Mesothelial cell of epicardium (in vitro differentiated cells): ENCODE measurements at regions not wholly inside any gene's neighbourhood (a gene's known extent, or its start where the extent isn't known, plus 50 kb on each side); places are given as distances from the start of the nearest gene placed in this dataset.

ENCODE experiments used
- DNase-seq, 2 experiments: peaks; one replicate each; pipeline ENCODE4 v3.0.0; 2021; ENCODE audit warnings: low spot score in 2 of 2; ENCODE audit not compliant: unreplicated experiment in 2 of 2
- H3K27ac Mint-ChIP-seq: 2 replicates; pipeline ENCODE4 v1.8.0; 2021; ENCODE audit warnings: mixed read lengths
- H3K27me3 Mint-ChIP-seq: 2 replicates; pipeline ENCODE4 v1.8.0; 2021; ENCODE audit warnings: low read depth, mixed read lengths
- H3K36me3 Mint-ChIP-seq: 2 replicates; pipeline ENCODE4 v1.8.0; 2021; ENCODE audit warnings: mixed read lengths
- H3K4me1 Mint-ChIP-seq: 2 replicates; pipeline ENCODE4 v1.8.0; 2021; ENCODE audit warnings: mixed read lengths
- H3K4me3 Mint-ChIP-seq: 2 replicates; pipeline ENCODE4 v1.8.0; 2021; ENCODE audit warnings: mild to moderate bottlenecking, moderate library complexity, mixed read lengths
- H3K9me3 Mint-ChIP-seq: 2 replicates; pipeline ENCODE4 v1.8.0; 2021; ENCODE audit warnings: mixed read lengths
- TF ChIP-seq, protein P1 (sequence below): fragments of 200-600 bp; sonication (generic); IDR thresholded peaks from one replicate; pipeline ENCODE4 v1.5.0; 2021; ENCODE audit warnings: antibody characterized with exemption; ENCODE audit not compliant: unreplicated experiment

DNA sequence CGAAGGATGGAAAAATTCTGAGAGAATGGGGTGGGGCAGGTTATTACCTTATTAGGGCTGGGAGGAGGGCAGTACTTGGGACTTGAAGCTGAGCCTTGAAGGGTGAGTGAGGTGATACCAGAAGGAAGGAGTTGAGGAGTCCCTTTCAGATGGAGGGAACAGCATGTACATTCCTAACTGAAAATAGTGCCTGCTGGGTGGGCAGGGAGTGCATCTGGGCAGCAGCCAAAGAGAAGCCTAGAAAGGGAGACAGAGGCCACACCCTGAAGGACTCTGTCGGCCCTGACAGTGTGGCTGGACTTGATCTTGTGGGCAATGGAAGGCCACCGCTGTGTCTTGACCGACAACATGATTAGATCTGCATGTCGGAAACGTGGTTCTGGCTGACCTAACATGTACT lies 147.6 kb downstream of the NDUFA12 start:
- no peak overlapping the region for H3K27ac Mint-ChIP-seq
- TF ChIP-seq, protein P1, sequence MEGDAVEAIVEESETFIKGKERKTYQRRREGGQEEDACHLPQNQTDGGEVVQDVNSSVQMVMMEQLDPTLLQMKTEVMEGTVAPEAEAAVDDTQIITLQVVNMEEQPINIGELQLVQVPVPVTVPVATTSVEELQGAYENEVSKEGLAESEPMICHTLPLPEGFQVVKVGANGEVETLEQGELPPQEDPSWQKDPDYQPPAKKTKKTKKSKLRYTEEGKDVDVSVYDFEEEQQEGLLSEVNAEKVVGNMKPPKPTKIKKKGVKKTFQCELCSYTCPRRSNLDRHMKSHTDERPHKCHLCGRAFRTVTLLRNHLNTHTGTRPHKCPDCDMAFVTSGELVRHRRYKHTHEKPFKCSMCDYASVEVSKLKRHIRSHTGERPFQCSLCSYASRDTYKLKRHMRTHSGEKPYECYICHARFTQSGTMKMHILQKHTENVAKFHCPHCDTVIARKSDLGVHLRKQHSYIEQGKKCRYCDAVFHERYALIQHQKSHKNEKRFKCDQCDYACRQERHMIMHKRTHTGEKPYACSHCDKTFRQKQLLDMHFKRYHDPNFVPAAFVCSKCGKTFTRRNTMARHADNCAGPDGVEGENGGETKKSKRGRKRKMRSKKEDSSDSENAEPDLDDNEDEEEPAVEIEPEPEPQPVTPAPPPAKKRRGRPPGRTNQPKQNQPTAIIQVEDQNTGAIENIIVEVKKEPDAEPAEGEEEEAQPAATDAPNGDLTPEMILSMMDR, result no peak
- H3K4me3 Mint-ChIP-seq, result no peak overlapping the region
- DNase-seq, result no peak
- no peaks in the 10 kb centered on the region for H3K4me1 Mint-ChIP-seq
- H3K27me3 Mint-ChIP-seq, result peaks cover 30% of the 10 kb centered on the region
- H3K36me3 Mint-ChIP-seq, result no peaks in the 10 kb centered on the region
- no peaks in the 10 kb centered on the region for H3K9me3 Mint-ChIP-seq

DNA sequence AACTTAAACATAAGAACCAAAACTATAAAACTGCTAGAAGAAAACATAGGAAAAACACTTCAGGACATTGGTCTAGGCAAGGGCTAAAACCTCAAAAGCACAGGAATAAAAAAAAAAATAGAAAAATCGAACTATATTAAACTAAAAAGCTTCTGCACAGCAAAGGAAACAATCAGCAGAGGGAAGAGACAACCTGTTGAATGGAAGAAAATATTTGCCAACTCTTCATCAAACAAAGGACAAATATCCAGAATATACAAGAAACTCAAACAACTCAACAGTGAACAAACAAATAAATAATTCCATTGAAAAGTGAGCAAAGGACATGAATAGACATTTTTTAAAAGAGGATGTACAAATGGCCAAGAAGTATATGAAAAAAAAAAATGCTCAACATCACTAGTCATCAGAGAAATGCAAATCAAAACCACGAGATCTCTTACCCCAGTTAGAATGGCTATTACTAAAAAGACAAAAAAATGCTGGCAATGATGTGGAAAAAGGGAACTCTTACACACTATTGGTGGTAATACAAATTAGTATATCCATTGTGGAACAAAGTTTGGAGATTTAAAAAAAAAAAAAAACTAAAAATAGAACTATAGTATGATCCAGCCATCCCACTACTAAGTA lies 152.0 kb downstream of the NDUFA12 start:
- no peak for DNase-seq
- Mint-ChIP-seq H3K4me1 (no peaks in the 10 kb centered on the region), H3K9me3 (no peaks in the 10 kb centered on the region), H3K4me3 (no peak overlapping the region), H3K27me3 (peaks cover 27% of the 10 kb centered on the region), H3K27ac (no peak overlapping the region), H3K36me3 (no peaks in the 10 kb centered on the region)
- TF ChIP-seq, protein P1, result no peak

DNA sequence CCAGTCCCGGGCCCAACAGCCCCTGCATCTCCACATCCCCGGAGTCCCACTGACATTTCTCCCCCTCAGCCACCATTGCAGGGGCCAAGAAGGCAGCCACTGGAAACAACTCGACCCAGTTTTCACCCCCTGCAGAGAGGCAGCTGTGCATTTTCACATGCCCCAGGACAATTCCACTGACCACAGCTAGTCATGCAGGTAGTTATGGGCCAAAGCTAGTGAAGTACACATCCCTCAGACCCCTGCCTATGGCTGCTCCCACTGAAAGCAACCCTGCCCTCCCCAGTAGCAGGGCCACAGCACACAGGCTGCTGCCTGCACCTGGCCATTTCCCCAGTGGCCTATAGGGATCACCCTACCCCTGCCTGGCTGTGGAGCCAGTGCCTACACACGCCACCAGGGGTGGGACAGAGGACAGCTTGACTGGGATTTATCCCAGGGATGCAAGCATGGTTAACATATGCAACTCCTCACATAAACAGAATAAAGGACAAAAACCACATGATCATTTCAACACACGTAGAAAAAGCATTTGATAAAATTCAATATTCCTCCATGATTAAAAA lies 154.0 kb downstream of the NDUFA12 start:
- no peaks in the 10 kb centered on the region for H3K36me3 Mint-ChIP-seq
- TF ChIP-seq, protein P1, result no peak
- DNase-seq, result no peak
- H3K9me3 Mint-ChIP-seq, result no peaks in the 10 kb centered on the region
- no peak overlapping the region for H3K27ac Mint-ChIP-seq
- no peak overlapping the region for H3K4me3 Mint-ChIP-seq
- H3K27me3 Mint-ChIP-seq, result peaks cover 24% of the 10 kb centered on the region
- H3K4me1 Mint-ChIP-seq, result no peaks in the 10 kb centered on the region

DNA sequence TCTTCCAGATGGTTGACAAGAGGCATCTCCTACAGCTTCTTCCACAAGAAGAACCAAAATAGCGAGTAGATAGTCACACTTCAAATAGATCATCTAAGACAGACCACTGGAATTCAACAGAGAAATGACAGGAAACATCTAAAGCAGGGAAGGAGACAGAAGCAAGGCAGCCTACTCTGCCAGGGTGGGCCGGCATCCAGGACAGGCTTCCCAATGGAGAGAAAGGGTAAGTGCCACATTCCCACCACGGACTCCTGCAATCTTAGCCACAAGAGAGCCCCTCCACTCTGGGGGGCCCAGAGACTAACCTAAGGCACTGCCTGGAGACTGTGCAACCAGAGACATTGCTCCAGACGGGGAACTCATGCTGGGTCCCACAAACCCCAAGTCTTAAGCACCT lies 154.5 kb downstream of the NDUFA12 start:
- TF ChIP-seq, protein P1, result no peak
- no peaks in the 10 kb centered on the region for H3K4me1 Mint-ChIP-seq
- H3K9me3 Mint-ChIP-seq, result no peaks in the 10 kb centered on the region
- H3K4me3 Mint-ChIP-seq, result no peak overlapping the region
- no peak overlapping the region for H3K27ac Mint-ChIP-seq
- peaks cover 22% of the 10 kb centered on the region for H3K27me3 Mint-ChIP-seq
- H3K36me3 Mint-ChIP-seq, result no peaks in the 10 kb centered on the region
- DNase-seq, result no peak

DNA sequence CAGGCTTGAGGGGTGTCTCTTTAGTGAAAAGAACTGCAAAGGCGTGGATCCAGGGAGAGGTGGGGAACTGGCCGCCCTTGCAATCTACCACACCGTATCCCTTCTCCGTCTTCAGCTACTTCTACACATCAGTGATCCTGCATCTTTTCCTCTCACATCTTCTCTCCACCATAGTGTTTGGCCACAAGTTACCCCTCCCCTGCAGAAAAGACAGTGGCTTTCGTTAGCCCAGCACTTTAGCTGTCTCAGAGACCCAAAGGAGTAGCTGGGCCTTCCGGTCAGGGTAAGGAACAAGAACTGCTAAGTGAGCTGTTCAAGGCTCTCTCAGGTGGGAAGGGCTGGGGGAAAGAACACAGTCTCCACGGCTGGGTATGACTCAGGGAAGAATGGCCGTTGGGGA lies 158.4 kb downstream of the NDUFA12 start:
- Mint-ChIP-seq H3K4me3 (no peak overlapping the region), H3K9me3 (no peaks in the 10 kb centered on the region), H3K27ac (no peak overlapping the region), H3K27me3 (peaks cover 12% of the 10 kb centered on the region), H3K4me1 (no peaks in the 10 kb centered on the region), H3K36me3 (no peaks in the 10 kb centered on the region)
- TF ChIP-seq, protein P1, result no peak
- no peak for DNase-seq
